Neural cell (in vitro differentiated cells): ENCODE measurements at regions not wholly inside any gene's neighbourhood (a gene's known extent, or its start where the extent isn't known, plus 50 kb on each side); places are given as distances from the start of the nearest gene placed in this dataset.

Experiments used
- EP300 ChIP-seq: fragments of 450-650 bp; conservative IDR thresholded peaks from 2 replicates; pipeline ENCODE4 v1.6.1; 2014; ENCODE audit warnings: antibody characterized with exemption, mild to moderate bottlenecking, moderate library complexity; ENCODE audit not compliant: poor library complexity, severe bottlenecking
- TF ChIP-seq, protein P1 (sequence below): fragments of 450-650 bp; IDR thresholded peaks from 2 replicates; pipeline ENCODE4 v1.5.1; 2014; ENCODE audit warnings: antibody characterized with exemption, mild to moderate bottlenecking, moderate library complexity; ENCODE audit not compliant: poor library complexity, severe bottlenecking

DNA sequence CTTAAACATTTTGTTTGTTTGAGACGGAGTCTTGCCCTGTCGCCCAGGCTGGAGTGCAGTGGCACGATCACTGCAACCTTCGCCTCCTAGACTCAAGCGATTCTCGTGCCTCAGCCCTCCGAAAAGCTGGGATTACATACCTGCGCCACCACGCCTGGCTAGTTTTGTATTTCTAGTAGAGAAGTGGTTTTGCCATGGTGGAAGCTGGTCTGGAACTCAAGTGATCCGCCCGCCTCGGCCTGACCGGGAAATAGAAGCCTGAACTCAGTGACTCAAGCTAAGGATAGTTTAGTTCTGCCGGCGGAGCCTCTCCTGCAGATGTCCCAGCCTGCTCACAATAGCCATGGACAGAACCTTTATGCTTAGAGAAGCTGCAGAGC lies 53.0 kb upstream of the ZNF254 start:
- TF ChIP-seq, protein P1, sequence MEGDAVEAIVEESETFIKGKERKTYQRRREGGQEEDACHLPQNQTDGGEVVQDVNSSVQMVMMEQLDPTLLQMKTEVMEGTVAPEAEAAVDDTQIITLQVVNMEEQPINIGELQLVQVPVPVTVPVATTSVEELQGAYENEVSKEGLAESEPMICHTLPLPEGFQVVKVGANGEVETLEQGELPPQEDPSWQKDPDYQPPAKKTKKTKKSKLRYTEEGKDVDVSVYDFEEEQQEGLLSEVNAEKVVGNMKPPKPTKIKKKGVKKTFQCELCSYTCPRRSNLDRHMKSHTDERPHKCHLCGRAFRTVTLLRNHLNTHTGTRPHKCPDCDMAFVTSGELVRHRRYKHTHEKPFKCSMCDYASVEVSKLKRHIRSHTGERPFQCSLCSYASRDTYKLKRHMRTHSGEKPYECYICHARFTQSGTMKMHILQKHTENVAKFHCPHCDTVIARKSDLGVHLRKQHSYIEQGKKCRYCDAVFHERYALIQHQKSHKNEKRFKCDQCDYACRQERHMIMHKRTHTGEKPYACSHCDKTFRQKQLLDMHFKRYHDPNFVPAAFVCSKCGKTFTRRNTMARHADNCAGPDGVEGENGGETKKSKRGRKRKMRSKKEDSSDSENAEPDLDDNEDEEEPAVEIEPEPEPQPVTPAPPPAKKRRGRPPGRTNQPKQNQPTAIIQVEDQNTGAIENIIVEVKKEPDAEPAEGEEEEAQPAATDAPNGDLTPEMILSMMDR, result no peak
- no peak for TF ChIP-seq EP300
